ENCODE measurements at regions not wholly inside any gene's neighbourhood (a gene's known extent, or its start where the extent isn't known, plus 50 kb on each side); places are given as distances from the start of the nearest gene placed in this dataset.
"Not testable (repeated sequence)": the region's sequence is repeated elsewhere in the genome, so short reads cannot be mapped to it uniquely, and the experiment has no call there.

DNA sequence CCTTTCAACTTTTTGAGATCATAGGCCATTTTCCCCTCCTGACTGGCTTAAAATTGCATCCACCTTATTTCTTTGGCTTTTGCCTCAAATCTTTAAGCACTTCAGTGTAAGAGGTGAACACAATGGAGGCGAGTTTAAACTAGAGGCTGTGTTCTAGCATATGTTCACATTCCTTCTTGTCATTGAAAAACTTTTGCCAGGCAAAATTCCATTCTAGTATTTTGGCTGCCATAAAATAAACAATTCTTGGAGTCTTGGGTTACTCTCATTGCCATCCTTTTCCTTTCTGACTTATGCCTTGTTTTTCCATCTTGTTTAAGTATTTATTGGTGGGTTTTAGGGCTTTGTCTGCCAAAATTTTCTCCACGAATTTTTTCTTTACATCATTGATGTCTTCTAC lies 137.3 kb upstream of the ANXA10 start:
- DNase-seq = no peak

DNA sequence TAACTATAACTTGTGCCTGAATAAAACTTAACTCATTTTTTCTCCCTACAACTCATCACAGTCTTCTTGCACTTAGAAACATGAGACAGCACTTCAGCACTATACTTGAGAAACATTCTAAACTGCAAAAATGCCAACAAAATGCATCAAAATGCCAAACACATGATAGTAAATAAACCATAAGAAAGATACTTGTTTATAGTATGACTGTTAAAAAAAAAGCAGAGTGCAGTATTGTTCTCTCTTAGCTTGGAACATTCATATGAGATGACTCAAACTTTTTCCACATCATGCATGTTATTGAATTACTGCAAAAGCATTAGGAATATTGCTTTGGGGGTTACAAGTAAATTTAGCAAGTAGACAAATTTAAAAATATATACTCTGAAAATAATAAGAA lies 135.7 kb upstream of the ANXA10 start:
- no peak for DNase-seq

DNA sequence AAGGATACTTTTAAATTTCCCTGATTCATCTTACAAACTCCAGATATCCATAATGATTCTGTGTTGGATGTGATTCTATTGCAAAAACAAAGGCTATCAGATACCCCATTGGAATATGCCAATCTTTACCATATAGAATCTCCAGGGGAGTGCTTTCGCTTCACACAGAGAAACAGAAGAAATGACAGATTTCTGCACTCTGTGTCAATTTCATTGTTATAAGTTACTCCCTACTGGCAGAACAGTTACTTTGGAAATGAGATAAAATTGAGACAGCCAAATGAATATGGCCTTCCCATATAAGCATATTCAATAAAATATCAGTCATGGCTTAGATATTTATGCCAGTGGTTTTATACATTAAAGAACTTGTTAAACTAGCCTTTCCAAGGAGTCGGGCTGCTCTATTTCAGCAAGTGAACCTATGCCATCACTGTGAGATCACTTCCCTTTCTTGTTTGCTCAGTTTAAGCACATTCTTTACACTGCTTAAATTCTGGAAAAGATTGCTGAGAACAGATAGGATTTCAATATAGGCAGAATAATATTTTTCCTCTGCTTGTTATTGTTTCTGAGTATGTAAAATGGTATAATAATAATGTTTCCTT lies 127.5 kb upstream of the ANXA10 start:
- no peak for DNase-seq

DNA sequence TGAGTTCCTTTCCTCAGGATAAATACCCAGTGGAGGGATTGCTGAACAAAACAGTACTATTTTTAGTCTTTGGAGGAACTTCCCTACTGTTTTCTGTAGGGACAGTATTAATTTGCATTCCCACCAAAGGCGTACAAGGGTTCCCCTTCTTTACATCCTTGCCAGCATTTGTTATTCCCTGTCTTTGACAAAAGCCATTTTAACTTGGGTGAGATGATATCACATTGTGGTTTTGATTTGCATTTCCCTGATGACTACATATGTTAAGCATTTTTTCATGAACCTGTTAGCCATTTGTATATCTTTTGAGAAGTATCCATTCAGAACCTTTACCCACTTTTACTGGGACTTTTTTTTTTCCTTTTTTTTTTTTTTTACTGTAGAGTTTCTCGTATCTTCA lies 126.2 kb upstream of the ANXA10 start:
- DNase-seq = no peak

DNA sequence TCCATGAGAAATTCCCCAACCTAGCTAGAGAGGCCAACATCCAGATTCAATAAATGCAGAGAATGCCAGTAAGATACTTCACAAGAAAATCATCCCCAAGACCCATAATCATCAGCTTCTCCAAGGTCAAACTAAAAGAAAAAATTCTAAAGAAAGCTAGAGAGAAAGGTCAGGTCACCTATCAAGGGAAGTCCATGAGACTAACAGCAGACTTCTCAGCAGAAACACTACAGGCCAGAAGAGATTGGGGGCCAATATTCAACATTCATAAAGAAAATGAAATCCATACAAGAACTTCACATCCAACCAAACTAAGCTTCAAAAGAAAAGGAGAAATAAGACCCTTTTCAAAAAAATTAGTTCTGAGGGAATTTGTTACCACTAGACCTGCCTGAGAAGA lies 118.8 kb upstream of the ANXA10 start:
- no peak for DNase-seq

DNA sequence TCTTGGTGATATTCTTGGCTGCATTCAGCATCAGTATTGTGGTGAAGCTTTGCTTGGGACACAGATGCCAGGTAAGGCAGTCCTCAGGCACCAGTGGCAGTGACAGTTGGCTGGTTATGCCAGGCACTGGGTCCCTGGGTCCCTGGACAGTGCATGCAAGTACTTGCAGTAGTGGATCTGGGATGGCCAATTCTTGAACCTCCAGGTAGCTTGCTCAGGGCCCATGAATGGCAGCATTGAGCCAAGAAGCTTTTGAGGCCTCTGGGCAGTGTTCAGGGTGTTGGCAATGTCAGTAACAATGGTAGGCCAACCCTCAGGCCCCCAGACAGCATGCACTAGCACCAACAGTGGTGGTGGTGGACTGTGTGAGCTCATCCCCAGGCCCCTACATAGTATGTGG lies 106.8 kb upstream of the ANXA10 start:
- no peak for DNase-seq

DNA sequence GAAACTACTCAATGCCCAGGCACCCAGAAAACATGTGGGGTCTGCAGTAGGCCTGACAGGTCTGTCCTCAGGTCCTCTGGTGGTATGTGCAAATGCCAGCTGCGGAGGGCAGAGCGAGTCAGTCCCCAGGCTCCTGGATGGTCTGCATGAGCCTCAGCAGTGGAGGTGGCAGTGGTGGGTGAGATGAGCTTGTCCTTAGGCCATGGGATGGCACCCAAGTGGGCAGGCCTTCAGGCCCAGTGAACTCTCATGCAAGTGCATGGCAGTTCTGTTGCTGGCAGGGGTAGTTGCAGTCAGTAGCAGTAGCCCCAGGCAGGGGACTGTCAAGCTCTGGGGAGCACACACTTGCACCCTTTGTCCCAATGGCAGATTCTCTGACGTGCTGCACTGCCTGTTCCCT lies 106.3 kb upstream of the ANXA10 start:
- no peak for DNase-seq

DNA sequence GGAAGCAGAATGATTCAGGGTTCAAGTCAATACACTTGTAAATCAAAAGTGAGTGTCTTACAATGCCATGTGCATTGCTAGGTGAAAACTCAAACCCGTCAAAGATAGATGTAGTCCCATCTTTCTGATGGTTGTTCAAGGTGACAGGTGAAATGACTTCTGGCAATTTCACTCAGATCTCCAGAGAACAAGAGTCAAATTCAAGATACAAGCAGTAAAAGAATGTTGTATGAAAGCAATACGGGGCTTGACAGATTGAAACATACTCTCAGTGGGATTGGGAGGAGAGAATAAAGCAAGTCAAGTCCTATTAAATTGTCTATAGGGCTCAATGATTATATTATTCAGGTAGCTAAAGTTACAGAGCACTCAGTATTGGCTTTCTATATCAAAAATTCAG lies 105.1 kb upstream of the ANXA10 start:
- DNase-seq = no peak

DNA sequence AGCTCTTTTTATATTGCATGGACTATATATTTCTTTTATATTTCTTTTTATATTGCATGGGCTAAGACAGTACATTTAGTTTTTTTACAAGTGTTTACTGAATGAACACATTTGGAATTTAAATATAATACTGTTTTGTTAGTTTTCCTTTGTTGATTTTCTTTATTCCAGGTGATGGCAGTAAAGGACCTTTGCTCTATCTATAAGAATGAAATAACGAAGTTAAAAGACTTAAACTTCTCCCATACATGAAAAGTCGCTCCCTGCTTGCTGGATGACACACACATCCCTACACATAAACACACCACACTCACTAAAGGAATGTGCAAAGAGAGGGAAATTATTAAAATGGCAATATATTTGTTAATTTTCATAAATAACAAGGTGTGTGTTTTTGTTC lies 102.5 kb upstream of the ANXA10 start:
- no peak for DNase-seq

DNA sequence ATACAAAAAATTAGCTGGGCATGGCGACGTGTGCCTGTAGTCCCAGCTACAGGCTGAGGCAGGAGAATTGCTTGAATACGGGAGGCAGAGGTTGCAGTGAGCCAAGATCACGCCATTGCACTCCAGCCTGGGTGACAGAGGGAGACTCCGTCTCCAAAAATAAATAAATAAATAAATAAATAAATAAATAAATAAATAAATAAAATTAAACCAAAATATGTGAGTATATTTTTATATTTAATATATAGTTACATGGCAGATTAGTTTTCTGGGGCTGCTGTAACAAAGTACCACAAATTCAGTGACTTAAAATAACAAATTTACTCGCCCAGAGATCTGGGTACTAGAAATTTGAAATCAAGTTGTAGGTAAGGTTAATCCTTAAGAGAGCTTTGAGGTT lies 84.2 kb upstream of the ANXA10 start:
- DNase-seq = not testable (repeated sequence)

DNA sequence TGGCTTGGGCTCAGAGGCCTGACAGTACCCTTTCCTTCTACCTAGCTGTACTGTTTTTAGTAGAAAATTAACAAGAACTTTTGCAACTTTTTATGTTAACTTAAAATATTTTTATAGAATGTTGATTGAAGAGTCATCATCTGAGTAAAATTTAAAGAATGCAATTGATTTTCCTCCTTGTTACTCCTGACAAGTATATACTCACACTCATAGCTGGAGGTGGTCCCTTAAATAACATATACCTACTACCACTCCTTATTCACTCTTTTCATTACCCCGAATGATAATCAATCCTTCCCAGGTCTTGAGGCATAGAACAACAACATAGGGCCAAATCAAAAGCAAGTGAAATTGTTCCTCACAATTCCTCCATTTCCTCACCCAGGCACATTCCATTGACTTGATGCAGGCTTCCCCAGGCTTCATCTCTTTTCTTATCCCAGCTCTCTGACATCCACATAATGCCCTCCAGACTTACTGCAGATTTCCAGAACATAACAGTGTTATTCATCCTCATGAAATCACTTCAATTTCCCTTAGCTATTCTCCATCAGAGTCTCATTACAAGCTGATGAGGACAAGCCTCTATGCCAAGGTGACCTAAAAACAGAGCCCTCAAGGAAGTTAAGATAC lies 73.2 kb upstream of the ANXA10 start:
- no peak for DNase-seq

DNA sequence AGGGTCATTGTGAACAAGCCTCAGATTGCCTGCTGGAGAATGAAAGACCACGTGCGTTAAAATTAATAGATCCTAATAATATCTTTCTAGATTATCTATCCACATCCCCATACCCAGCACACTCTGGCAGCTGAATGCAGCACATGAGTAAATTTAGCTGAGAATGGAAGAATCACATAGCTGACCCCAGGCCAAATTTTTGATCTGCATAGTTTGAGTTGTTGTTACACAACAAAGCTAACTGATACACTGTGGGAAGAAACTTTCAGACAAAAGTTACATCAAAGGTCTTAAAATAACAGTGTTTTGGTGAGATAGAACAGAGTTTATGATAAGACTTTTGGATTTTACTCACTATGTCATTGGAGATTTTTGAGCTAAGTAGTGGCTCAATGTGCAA lies 72.4 kb upstream of the ANXA10 start:
- DNase-seq = no peak

DNA sequence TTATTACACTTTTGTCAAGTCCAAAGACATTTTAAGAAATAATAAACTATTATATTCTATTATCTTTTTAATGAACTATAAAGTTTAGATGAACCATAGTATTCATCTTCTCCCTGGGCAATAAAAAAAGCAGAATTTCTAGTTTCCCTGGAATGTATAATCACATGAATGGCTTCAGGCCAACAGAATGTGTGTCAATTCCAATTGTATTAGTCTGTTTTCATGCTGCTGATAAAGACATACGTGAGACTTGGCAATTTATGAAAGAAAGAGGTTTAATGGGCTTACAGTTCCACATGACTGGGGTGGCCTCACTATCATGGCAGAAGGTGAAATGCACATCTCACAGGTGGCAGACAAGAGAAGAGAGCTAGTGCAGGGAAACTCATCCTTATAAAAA lies 70.7 kb upstream of the ANXA10 start:
- DNase-seq = no peak

DNA sequence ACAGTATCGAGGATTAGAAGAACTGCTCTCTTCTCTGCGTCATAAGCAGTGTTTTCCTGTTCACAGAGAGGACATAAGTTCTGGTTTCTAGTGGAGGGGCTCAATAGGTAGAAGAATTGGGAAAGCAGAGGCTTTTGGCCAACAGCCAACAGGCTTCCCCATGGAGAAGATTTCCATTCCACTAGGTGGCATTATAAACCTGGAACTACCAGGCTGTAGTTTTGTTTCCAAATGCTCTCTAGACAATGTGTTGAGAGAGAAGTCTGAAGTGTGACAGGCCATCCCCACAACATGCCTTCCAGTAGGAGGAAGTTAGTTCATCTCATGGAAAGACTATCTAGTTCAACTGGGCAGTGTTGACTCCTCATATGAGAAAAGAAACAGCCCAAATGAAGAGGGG lies 63.8 kb upstream of the ANXA10 start:
- peak; percentile 3 for DNase-seq

DNA sequence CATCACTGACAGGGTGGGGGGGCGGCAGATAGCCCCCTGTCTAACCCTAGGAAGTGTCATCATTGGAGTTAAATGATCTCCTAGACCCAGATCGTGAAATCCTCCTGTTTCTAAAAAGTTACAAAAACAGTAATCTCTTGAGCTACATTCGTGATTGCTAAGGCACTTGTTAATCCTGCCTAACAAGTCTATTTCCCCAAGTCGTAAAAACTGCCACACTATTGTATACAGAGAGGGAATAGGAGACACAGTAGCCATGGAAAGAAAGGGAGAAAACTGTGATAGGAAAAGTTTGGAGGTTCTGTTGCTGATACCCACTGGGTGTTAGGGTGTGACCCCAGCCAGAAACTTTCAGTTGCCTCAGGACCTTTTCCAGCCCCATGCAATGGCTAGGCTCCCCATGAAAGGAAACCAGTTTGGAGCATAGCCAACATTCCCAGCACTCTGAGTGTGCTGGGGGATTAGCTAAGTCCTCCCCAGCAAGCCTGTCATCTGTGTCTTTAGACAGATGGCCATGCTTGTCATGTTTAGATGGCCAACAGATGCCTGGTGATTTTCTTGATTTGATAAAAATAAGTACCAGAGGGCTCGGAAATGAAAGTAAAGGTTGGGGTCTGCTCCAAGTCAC lies 63.3 kb upstream of the ANXA10 start:
- DNase-seq = no peak

DNA sequence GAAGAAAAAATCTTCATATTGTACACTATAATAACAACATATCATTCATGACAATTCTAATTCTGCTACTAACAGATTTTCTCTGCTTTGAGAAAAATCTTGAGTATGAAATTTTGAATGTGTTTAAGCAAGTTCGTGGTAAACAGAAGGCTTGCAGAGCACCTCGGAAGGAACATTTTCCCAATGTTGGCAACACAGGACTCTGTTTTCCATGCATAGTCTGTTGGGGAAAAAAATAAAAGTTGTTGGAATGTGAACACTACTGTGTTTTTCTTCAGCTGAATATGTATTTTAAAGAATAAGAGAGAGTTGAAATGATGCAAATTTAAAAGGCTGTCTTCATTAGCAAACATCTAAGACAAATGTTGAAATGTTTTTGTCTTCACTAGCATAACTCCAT lies 54.7 kb upstream of the ANXA10 start:
- no peak for DNase-seq

DNA sequence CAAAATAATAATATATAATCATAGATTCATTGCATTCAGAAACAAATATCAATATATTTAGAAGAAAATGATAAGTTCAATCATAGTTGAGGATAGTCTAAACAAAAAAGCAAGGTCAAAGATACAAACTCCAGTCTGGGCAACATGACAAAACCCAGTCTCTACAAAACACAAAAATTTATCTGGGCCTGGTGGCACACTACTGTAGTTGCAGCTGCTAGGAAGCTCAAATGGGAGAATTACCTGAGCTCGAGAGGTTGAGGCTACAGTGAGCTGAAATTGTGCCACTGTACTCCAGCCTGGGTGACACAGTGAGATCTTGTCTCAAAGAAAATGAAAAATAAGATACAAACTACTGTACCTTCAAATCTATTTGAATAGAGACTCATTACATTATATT lies 52.7 kb upstream of the ANXA10 start:
- no peak for DNase-seq
